ENCODE measurements at regions not wholly inside any gene's neighbourhood (a gene's known extent, or its start where the extent isn't known, plus 50 kb on each side); places are given as distances from the start of the nearest gene placed in this dataset.
"Not testable (repeated sequence)": the region's sequence is repeated elsewhere in the genome, so short reads cannot be mapped to it uniquely, and the experiment has no call there.

DNA sequence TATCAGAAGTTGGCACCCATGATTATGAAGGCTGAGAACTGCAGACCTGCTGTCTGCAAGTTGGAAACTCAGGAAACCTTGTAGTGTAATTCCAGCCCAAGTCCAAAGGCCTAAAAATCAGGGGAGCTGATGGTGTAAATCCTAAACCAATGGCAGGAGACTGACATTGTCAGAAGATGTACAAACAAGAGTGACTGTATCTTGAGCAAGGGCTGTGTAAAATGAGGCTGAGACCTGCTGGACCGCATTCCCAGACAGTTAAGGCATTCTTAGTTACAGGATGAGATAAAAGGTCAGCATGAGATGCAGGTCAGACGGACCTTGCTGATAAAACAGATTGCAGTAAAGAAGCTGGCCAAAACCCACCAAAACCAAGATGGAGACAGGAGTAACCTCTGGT, 147.7 kb downstream of the COG6 start:
- no peak for DNase-seq

DNA sequence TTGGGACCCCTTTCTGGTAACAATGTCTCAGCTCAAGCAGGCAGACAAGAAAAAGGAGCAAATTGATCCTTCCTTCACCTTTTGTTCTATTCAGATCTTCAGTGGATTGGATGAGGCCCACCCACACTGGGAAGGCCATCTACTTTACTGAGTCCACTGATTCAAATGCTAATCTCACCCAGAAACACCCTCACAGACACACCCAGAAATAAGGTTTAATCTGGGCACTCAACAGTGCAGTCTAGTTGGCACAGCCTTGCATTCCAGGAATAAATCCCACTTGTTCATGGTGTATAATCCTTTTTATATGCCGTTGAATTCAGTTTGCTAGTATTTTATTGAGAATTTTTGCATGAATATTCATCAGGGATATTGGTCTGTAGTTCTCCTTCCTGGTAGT, 148.4 kb downstream of the COG6 start:
- DNase-seq = no peak

DNA sequence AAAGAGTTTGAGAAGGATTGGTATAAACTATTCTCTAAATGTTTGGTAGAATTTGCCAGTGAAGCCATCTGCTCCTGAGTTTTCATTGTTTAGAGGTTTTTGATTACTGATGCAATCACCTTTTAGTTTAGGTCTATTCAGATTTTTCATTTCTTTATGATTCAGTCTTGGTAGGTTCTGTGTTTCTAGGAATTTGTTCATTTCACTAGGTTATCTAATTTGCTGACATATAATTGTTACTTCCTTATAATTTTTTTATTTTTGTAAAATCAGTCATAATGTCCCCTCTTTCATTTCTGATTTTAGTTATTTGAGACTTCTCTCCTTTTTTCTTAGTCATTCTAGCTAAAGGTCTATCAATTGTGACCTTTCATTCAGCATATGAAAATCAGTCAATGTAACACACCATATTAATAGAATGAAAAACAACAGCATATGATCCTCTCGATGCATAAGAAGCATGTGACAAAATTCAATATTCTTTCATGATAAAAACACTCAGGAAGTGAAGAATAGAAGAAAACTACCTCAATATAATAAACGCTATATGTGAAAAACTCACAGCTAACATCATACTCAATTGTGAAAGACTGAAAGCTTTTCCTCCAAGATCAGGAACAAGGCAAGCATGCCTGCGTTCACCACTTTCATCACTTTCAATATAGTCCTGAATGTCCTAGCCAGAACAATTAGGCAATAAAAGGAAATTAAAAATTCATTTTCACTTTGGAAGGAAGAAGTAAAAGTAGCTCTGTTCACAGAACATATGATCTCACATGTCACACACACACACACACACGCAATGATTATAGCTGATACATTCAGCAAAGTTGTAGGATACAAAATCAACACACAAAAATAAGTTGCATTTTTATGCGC, 149.1 kb downstream of the COG6 start:
- DNase-seq = no peak

DNA sequence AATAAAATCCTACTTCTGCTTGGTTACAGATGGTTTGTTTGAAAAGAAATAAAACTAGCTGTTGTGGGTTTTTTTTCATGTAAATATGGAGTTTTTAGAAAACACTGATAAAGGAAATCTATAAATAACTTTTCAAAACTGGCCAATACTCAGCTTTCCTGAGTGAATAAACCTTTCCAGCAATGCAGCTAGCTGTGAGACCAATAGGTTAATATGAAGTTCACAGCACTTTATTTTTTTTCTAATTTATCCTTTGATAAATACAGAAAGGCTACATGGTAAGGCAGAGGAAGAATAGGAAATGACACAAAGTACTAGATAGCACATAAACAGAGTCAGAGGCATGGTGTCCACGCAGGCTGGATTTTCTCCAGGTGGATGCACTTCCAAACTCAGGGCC, 154.0 kb downstream of the COG6 start:
- no peak for DNase-seq

DNA sequence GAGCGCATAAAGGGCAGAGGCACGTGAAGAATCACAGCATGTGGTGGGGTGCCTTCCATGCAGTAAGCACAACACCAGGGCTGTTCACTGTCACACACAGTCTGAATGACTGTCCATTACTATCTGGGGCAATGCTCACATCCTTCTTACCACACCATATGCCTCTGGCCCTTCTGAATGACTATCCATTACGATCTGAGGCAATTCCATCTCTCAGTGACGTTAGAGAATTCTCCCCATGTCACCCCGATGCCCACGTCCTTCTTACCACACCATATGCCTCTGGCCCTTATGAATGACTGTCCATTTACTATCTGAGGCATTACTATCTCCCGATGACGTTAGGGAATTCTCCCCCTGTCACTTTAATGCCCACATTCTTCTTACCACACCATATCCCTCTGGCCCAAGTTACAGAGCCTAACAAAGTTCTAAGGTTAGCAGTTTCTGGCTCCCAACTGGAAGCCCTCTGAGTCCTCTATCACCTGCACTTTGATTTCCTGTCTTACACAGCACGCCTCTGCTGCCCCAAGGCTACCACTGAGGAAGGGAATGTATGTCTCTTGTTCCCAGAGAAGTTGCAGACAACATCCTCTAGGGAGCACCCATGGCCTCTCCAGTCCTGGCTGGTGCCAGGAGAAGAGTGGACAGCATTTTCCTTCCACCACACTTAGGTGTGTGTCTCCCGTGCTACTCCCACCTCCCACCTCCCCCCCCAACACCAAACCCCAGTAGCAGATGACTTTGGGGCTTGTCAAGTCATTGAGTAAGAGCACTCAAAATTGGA, 154.8 kb downstream of the COG6 start:
- no peak for DNase-seq

DNA sequence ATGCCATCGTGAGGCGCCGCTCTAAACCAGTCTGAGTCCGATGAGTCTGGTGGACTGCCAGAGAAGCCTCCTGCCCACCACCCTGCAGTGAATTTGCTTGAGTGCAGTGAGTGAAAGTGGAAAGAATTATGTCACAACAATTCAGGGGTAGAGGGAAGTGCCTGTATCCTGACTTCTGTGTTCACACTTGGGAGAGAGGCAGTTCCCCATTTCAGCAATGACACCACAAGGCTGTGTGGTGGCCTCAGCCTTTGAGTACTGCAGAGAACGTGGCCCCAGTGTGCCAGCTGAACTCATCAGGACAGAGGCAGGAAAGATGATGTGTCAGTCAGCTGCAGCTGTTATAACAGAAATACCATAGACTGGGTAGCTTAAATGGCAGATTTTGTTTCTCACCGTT, 155.6 kb downstream of the COG6 start:
- no peak for DNase-seq

DNA sequence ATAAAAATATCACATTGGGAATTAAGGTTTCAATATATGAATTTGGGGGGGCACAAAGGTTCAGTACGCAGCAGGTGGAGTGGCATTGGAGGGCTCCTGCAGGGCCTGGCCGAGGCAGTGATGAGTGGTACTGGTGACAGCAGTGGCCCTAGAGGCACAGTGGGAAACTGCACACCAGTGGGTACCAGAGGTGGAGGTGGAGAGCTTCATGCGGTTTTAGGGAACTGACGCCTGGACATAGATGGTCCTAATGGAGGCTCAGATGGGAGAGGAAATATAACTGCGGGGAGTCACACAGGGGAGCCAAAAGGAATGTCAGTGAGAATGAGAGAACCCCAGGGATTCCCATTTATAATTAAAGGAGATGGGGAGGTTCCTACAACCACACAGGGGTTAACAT, 156.2 kb downstream of the COG6 start:
- DNase-seq = no peak

DNA sequence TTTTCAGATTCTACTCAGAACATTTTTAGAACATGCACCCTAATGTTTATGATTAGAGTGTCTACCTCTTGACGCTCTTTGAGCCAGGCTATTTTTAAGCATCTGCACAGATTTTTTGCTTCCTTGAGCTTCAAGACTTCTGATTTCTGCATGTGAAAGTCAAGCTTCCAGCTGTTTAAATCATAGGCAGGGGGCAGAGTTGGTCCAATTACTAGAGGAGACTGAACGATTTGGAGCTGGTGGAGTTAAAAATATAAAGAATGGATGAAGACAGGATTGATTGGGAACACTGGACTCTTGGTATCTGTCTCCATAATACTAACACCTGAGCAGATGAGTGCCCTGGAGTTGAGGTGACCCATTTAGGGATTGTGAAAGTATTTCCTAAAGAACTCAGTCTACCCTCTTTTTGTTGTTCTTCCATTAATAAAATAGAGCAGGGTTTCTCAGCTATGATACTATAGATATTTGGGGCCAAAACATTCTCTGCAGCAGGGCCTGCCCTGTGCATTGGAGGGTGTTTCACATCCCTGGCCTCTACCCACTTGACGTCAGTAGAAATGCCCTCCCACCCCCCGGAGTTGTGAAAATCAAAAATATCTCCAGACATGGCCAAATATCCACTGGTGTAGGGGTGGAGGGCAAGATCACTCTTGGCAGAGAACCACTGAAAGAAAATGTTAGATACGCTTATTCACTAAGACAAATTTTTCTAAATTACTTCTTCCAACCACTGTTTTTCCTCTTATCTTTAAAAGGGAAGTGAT, 160.1 kb downstream of the COG6 start:
- DNase-seq = no peak

DNA sequence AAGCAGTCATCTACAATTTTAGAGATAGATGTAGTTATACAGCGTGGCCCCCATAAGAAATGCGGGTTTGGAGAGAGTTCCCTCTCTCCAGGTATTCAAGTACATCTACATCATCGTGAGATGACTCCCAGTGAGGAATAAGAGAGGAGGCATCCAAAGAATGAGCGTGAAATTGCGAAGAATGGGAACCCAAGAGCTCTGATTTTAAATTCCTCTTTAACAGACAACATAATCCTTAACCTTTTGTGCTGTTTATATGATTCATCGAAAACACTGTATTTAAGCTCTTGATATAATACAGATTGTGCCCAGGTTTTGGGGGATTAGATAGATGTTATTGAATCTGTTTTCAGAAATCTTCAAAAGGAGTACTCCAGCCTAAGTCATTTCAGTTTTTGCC, 161.5 kb downstream of the COG6 start:
- no peak for DNase-seq

DNA sequence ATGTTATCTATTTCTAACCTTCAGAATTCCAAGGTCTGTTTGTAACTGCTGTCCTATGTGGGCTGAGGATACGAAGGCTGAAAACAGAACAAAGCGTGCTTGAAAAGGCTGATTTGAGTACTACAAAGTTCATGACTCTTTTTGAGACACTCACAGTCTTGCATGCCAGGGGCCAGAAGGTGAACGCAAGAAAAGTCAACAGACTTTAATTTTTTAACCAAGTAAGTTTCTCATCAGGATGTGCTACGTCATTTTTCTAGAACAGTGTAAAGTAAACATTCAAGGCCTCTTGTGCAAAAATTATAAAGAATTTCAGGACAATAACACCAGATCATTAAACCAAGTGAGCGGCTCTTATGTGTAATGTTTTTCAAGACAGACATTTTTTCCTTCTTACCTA, 163.5 kb downstream of the COG6 start:
- no peak for DNase-seq

DNA sequence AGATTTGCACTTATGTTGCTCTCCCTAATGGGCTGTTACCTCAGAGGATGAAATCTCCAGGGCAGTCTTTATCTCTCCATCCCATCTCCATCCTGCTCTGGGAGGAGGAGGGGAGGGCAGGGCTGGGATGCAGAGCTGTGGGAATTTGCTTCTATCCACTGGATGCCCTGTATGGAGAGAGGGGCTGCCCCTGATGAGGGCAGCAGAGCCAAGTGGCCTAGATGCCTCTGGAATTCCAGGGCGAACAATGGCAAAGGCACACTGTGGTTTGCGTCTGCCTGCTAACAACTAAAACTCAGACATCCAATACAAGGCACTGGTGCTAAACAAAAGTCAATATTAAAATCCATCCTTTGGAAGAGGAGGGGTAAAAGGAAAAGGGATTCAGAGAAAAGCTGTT, 165.1 kb downstream of the COG6 start:
- DNase-seq = no peak

DNA sequence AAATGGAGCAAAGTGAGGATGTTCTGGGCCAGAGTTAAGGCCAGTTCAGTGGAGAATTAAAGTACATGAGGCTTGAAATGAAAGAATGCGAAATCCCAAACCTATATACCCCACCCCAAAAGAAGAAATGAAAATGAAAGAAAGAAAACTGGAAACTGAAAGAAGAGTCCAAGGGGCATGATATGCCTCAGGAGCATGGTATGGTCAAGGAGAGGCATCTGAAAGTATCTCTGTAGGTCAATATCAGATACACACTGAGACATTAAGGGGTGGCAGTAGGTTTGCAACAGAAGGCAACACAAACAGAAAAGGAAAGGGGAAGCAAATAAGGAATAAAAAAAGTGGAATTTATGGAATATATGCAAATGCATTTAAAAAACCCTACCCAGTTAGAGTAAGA, 166.5 kb downstream of the COG6 start:
- no peak for DNase-seq

DNA sequence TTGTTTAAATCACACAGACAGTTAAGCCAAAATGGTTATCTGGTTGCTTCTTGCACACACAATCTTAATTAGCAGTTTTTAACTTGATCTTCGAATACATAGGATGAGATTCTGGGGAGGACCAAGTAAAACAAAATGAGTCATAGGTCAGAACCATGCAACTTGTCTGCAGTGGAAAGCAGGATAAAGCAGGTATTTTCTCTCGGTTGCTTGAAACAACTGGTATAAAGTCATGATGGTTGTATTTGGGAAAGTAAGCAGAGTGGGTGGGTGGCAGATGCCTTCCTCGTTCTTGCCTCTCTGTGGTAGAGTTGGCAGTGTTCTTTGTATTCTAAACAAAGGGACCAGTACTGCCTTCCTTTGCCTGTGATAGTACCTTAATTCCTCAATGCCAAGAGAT, 167.0 kb downstream of the COG6 start:
- DNase-seq = no peak

DNA sequence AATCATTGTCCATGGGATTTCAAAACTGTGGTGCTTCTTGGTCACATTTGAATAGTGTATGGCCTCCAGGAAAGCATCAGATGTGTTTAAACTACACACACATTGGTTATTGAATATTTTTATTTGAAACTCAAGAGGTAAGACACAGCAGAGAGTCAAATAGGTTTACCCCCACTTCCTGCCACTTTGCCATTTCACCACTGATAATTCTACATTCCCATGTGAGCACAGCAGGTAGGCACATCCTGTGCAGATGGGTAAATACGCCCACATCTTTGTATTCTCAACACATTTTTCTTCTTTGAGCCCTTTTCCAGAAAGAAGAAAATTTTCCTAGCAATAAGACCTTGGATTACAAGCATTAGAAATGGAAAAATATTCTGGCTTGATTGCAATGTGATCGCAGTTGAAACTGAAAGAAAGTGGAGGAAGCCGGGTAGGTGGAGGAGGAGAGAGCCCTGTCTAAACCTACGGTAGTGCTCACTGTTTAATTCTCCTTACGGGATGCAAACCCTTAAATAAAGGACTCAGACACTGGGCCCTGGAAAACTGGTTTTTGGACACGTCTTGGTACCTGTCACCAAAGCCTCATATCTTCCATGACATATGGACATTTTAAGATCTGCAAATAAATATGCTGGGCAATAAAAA, 167.7 kb downstream of the COG6 start:
- no peak for DNase-seq

DNA sequence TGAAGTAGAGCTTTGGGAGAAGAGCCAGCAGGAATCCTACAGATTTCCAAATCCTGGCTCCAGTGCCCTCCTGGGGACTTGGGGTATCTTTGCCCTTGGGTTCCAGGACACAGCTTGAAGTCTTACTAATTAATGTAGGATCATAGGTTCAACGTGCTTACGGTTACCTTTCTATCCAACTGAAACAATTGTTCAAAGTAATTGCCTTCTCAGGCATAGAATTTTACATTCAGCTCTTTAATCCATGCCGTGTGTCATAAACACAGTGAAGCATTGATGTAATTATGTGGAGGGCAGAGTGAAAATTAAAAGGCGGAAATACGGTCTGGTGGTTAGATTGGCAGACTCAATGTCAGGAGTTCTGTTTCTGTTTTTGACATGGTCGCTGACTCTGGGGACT, 170.4 kb downstream of the COG6 start:
- no peak for DNase-seq

DNA sequence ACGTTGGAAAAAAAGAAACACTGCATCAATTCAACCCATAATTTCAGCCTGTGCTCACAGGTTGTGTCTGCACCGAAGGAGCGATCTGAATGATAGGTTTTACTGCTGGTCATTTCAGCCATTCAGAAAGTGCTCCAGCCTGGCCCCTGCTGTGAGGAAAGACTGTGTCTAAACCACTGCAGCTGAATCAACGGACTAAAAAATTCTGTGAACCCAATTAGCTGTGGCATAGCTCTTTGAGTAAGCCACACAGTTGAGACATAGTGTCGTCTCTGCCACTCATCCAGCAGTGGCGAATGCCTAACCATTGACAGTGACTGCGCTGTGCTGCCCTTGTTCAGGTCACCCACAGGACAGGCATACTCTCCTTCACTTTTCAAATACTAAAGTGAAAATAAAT, 179.8 kb downstream of the COG6 start:
- DNase-seq = no peak

DNA sequence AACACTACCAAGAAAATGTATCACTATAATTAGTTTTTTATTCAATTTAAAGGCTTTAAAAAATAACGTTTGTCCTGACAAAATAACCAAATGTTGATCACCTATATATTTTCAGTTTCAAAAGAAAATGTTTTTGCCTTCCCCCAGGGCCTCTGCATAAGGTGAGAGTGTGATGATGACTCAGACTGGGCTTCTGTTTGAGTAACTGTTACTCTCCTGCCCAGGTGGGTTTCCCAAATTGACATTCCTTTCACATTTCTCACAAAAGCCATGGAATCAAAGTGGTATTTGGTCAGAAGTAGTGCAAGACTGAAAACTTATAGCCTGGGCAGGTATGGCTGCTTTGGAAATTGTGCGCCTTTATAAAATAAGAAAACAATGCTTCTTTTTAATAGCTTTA, 180.6 kb downstream of the COG6 start:
- no peak for DNase-seq

DNA sequence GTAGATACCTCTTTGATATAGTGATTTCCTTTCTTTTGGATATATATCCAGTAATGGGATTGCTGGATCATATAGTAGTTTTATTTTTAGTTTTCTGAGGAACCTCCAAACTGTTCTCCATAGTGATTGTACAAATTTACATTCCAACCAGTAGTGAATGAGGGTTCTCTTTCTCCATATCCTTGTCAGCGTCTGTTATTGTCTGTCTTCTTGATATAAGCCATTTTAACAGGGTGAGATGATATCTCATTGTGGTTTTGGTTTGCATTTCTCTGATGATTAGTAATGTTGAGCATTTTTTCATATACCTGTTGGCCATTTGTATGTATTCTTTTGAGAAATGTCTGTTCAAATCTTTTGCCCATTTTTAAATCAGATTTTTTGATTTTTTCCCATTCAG, 182.4 kb downstream of the COG6 start:
- DNase-seq = not testable (repeated sequence)

DNA sequence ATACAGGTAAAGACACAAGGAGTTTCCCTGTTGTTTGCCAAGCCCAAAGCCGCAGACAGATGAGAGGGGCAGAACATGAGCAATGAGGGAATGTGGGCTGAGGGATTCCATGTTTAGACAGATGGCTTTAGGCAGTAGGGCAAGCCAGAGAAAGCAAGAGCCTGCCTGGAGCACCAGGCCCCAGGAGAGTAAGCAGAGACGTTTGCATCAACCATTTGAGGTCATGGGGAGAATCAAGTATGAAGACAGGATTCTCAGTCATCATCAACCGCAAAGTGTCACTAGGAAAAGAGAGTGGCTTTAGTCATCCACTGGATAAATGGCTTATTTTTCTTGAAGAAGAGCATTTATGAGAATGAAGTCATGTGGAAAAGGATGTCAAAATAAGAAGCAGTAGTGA, 184.7 kb downstream of the COG6 start:
- no peak for DNase-seq

DNA sequence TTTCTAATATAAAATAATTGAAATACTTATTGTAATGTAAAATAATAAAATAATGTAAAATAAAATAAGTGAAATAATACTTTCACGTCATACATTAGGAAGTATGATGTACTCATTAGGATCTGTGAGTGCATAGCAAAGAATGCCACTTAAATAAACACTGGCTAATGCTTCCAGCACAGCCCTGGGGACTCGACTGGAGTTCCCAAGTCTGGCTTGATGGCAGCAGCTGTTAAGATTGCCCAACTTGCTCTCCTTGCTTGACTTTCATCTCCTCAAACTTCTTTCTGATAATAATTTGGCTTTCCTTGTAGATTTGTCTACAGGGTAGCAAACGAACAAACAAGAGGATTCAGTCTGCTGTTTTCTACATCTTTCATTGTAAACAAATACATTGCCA, 191.9 kb downstream of the COG6 start:
- DNase-seq = no peak

DNA sequence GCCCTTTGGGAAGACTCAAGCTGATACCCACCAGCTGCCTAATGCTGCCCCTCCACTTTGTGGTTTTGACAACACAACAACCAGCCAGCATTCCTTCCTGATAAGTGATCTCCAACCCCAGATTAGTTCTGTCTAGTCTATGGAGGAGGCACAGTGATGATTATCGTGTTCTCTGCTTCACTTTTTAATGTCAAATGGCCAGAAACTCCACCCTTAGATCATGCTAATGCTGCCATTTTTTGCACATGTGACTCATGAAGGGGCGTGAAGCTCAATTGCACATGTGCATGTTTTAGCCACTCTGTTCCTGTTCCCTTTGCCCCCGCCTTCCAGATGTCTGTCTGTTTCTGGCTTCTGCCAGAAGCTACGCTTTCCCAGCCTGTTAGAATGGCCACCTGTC, 199.8 kb downstream of the COG6 start:
- DNase-seq = no peak

DNA sequence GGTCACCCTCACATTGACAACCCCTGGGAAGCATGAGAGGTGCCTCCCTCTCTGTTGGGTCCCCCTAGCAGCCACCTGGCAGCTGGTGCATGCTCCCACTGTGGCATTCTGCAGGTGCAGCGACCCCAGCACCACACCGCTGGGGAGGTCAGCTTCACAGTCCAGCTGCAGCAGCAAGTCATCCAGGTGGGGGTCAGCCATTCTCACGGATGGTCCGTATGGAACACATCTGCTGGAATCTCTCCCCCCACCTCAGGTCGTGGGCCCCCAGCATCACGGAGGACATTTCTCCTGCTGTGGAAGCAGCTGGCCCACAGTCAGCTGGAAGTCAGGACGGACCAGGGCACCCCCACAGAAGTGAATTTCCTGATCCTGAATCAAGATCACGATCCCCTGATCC, 201.3 kb downstream of the COG6 start:
- no peak for DNase-seq

DNA sequence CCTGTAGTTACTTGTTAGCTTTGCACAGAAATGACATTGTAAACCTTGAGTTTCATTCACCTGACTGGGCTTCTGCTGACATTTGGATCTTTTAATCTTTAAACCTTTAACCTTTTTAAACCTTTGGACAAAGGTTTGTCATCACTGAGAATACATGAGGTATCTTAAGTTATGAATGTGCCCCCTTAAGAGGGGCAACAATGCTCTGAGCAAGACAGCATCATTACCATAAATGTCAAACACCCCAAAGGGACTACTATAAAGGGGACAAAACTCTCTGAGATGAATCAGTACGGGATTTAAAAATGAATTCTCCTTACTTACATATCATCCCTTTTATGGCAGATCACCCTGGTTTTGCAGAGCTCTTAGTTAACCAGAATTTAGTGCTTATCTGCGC, 203.3 kb downstream of the COG6 start:
- no peak for DNase-seq

All from activated naive CD4-positive, alpha-beta T cell treated with anti-CD3 and anti-CD28 coated beads, Interleukin-2, amount 50 U/mL, for 16 hours (primary cell).